HG03558 (cell line): ENCODE measurements at regions not wholly inside any gene's neighbourhood (a gene's known extent, or its start where the extent isn't known, plus 50 kb on each side); places are given as distances from the start of the nearest gene placed in this dataset.
"Not testable (repeated sequence)": the region's sequence is repeated elsewhere in the genome, so short reads cannot be mapped to it uniquely, and the experiment has no call there.

ENCODE experiments used
- ATAC-seq: cut with Tn5 transposase; IDR thresholded peaks from one replicate; pipeline ENCODE4 v1.9.1; 2021; ENCODE audit warnings: moderate number of reproducible peaks; ENCODE audit not compliant: unreplicated experiment; ENCODE audit errors: extremely low read depth

DNA sequence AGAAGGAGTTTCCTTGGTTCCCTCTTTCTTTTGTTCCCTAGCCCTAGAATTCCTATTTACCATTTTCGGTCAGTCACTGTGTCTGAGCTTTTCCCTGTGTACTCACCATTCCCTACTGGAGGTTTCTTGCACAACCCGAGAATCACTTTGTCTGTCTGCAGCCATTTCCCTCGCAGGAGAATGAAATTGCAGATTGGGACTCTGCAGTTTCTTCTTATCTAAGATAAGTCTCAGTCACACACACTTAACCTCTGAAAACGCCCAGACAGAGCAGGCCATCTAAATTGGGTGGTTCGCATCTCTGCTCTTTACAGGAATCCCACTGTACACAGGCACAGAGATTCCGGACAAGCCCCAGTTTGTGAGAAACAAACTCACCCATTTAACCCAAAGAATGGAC lies 58.6 kb upstream of the CNTNAP2 start:
- no peak for ATAC-seq

DNA sequence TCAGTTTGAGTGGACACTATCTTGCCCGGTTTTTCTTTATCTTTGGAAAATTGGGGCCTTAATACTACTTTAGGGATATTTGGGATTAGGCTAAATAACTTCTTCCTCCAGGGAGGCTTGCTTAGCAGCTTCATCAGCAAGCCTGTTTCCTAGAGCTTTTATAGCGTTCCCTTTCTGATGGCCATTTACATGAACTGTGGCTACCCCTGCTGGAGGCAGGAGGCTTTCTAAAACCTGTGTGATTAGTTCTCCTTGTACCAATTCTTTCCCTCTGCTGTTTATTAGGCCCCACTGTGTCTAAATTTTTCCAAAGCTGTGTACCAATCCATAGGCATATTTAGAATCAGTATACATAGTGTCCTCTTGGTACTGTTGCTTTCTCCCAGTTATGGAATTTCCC lies 61.7 kb upstream of the CNTNAP2 start:
- no peak for ATAC-seq

DNA sequence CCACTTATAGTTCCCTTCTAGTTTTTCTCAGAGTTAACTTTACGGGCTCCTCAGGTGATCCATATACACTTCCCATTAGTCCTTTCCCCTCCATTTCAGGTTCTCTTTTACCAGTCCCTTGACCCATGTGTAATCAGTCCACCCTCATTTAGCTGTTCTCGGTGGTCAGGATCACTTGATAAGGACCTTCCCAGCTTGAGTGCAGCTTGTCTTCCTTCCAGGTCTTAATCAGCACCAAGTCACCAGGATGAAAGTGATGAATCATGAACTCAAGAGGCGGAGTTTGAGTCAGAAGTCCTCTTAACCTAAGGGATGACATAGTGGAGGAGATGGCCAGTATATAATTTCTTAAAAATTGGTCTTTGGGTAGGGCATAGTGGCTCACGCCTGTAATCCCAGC lies 63.1 kb upstream of the CNTNAP2 start:
- no peak for ATAC-seq

DNA sequence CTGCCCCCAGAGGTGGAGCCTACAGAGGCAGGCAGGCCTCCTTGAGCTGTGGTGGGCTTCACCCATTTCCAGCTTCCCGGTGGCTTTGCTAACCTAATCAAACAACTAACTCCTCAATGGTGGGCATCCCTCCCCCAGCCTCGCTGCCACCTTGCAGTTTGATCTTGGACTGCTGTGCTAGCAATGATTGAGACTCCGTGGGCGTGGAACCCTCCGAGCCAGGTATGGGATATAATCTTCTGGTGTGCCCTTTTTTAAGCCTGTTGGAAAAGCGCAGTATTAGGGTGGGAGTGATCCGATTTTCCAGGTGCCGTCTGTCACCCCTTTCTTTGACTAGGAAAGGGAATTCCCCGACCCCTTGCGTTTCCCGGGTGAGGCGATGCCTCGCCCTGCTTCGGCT lies 73.3 kb upstream of the CNTNAP2 start:
- ATAC-seq, result not testable (repeated sequence)

DNA sequence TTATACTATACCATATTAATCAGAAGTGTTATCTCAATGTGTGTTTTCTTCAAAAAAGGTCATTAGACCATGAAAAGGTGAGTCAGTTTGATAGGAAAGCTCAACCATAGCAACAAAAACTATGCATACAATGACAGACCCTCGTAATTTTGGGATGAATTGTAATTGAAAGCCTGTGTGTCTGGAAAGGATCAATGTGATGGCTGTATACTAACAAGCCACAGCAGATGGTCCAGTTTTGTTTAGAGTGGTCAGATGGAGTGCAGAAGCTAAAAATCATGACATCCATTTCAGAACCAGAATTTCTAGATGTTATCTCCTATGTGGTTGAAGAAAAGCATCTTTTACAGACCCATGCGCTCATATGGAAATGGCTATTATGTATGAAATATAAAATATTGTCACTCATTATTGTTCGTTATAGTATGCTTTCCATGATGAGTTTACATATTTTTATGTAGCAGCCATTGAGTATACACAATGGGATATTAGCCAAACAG lies 88.3 kb upstream of the CNTNAP2 start:
- ATAC-seq, result no peak

DNA sequence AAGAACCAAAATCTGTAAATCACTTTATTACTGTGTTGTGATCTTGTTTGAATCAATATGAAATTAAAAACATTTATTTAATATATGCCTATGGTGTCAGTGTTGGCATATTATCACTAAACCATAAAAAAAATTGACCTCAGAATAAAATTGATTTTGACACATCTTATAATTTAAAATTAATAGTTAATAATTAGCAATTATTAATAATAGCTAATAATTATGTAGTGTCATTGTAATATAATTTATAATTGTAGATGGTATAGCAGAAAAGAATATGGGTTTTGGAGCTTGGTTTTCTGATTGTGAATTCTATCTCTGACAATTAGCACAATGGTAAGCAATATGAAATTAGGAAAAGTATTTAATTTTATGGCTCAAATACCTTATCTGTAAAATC lies 89.4 kb upstream of the CNTNAP2 start:
- no peak for ATAC-seq

DNA sequence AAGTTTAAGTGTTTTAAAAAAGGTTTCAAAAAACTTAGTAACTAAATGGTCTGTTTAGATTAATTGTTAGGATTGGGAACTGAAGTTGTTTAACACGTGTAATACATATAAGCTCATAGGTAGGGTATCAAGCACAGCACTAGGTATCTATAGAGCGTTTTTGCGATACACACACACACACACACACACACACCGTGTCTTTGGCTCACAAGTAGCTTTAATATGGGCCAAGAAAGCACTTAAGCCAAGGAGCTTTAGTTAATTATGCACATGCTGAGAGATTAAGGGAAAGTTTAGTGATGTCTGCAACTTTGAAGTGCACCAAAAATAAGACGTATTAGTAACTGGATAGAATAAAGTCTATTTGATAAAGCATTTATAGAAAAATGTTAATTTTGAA lies 93.8 kb upstream of the CNTNAP2 start:
- no peak for ATAC-seq

DNA sequence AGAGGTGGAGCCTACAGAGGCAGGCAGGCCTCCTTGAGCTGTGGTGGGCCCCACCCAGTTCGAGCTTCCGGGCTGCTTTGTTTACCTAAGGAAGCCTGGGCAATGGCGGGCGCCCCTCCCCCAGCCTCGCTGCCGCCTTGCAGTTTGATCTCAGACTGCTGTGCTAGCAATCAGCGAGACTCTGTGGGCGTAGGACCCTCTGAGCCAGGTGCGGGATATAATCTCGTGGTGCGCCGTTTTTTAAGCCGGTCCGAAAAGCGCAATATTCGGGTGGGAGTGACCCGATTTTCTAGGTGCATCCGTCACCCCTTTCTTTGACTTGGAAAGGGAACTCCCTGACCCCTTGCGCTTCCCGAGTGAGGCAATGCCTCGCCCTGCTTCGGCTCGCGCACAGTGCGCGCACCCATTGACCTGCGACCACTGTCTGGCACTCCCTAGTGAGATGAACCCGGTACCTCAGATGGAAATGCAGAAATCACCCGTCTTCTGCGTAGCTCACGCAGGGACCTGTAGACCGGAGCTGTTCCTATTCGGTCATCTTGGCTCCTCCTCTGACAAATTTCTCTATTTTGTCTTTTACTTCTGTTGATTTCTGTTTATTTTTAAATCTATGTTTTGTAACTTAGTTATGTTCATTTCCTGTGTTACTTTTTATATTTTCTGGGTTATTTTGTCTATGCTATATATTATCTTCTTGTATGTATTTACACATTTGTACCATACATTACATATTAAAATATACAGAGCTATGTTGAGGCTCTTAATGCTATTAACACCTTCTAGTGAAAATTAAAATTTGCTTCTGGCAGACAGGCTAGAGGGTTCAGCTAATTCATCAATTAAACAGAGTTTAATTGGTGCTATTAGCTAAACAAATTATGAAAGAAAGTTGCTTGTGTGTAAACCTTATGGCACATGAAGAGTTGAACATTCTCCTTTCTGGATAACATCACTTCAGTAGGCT lies 97.3 kb upstream of the CNTNAP2 start:
- ATAC-seq, result not testable (repeated sequence)

DNA sequence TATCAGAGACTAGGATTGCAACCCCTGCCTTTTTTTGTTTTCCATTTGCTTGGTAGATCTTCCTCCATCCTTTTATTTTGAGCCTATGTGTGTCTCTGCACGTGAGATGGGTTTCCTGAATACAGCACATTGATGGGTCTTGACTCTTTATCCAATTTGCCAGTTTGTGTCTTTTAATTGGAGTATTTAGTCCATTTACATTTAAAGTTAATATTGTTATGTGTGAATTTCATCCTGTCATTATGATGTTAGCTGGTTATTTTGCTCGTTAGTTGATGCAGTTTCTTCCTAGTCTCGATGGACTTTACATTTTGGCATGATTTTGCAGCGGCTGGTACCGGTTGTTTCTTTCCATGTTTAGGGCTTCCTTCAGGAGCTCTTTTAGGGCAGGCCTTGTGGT lies 99.2 kb upstream of the CNTNAP2 start:
- not testable (repeated sequence) for ATAC-seq

DNA sequence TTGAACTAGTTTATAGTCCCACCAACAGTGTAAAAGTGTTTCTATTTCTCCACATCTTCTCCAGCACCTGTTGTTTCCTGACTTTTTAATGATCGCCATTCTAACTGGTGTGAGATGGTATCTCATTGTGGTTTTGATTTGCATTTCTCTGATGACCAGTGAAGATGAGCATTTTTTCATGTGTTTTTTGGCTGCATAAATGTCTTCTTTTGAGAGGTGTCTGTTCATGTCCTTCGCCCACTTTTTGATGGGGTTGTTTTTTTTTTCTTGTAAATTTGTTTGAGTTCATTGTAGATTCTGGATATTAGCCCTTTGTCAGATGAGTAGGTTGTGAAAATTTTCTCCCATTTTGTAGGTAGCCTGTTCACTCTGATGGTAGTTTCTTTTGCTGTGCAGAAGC lies 102.4 kb upstream of the CNTNAP2 start:
- not testable (repeated sequence) for ATAC-seq

DNA sequence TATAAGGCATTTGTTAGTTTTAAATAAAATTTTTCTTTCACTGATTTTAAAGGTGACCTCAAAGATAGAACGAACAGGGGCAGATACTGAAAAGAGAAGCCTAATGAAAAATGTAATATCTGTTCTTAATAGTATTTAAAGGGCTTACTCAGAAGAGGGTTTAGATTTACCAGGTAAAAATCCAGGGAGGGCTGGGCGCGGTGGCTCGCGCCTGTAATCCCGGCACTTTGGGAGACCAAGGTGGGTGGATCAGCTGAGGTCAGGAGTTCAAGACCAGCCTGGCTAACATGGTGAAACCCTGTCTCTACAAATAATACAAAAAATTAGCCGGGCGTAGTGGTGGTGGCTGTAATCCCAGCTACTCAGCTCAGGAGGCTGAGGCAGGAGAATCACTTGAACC lies 108.3 kb upstream of the CNTNAP2 start:
- no peak for ATAC-seq

DNA sequence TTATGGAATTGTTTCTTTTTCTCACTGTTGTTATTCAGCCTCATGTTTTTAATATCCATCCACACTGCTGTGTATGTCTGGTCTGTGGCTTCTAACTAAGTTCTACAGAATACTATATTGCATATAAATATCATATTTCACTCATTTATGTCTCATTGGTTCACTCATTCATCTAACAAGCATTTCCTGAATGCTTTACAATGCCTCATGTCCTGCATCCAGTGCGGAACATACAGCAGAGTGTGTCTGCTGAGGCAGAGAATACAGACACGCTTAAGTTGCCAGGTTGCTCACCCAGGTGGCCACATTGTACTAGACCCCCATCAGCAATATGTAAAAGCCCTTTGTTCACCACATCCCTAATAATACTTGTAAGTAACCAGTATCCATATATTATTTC lies 111.8 kb upstream of the CNTNAP2 start:
- ATAC-seq, result no peak

DNA sequence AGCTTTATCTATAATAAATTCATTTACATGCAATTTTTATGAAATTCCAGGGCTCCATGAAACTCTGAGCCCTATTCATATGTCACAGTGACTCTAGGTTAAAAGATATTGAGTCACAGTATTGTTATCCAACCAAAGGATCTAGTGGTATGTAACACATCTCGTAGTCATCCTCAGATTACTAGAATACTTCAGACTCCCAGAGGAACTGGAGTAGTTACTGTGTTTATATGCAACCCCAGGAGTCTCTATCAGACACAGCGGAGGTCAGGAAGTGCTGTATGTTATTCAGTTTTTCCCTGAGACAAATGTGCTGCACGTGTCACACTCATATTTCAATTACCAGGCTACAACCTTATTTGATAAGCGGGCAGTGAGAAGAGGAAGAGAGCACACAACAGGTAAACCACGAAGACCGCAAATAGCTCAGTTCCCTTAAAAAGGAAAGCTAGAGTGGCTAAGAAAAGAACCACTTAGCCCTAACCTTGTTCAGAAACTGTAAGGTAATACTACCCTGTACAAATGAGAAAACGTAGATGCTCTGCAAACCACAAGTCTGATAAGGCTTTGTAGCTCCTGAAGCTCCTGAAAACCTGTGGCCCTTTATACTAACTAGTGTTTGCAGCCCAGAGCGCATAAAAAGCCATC lies 114.0 kb upstream of the CNTNAP2 start:
- peak; percentile 40 for ATAC-seq

DNA sequence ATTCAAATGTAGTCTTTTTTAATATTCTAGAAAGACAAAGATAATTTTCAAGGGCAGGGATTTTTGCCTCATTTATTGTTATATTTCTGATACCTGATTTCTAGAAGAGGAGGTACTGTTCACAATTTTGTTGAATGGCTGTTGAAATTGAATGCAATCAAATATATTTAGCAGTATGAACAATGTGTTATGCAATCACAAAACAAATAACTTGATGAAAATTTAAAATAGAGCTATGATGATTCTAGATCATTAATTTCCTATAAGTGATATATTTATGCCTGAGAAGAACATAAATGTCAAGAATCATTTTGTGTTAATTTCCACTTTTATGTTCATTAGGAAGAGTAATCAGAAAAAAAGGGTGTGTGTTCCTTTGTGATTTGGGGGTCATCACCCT lies 114.6 kb upstream of the CNTNAP2 start:
- ATAC-seq, result no peak

DNA sequence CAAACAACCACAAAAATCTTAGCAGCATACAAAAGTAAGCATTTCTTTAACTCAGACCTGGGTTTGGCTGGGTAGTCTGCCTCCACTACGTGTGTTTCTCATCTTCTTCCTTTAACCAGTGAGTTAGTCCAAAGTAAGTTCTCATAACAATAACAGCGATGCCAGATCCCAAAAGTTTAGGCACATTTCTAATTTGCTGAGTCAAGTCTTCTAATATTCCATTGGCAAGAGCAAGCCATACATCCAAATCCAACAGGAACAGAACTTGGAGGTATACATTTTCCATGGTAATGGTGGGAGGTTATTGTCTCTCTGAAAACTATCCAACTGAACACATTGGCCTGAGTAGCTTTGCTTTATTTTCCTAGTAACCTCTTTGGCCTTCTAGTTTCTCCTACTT lies 115.7 kb upstream of the CNTNAP2 start:
- ATAC-seq, result no peak

DNA sequence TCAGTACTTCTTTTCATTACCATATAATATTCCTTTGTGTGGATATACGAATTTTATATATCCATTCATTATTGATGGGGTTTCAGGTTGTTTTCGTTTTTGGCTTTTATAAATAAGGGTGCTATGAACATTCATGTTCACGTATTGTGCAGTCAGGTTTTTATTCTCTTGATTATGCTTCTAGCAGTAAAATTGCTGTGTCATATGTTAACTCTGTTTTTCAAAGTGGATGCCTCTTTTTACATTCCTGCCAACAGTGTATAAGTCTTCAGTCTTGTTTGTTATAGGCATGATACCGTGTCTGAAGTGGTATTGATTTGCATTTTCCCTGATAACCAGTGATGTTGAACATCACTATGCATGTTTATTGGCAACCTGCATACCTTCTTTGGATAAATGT lies 127.1 kb upstream of the CNTNAP2 start:
- no peak for ATAC-seq

DNA sequence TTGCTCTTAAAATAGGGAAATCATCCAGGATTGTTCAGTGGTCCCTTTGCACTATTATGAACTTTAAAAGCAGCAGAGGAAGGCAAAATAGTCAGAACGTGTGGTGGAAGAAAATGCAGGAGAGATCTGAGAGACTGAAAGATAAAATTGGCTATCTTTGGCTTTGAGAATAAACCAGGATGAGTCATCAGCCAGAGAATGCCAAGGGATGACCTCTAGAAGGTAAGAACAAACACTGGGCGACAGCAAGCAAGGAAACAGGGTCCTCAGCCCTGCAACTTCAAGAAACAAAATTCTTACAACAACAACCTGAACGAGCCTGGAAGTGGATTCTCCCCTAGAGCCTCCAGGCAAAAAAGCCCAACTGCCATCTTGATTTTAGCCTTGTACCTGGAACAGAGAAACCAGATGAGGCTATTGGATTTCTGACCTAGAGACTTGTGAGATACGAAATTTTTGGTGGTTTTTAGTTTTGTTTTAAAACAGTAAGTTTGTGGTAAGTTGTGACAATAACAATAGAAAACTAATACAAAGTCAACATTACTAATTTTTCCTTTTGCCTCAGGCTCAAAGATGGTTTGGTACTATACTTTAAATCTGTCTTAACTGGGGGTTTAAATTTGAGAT lies 130.2 kb upstream of the CNTNAP2 start:
- no peak for ATAC-seq

DNA sequence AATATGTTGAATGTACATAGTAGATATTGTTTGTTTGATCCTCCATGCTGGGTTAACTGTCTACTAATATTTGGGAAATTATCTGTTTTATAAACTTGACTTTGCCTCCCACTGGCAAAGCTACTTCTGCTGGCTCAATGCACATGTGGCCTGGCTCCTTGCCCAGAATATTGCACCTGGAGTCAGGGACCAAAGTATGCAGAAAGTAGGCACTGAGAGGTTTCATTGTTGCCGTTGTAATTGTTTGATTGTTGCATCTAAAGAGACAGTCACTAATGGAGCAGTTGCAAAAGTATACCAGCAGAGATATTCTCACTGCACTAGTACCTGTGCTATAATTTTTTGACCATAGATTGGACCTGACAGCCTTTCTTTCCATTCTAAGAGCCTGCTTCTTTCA lies 137.8 kb upstream of the CNTNAP2 start:
- ATAC-seq, result no peak

DNA sequence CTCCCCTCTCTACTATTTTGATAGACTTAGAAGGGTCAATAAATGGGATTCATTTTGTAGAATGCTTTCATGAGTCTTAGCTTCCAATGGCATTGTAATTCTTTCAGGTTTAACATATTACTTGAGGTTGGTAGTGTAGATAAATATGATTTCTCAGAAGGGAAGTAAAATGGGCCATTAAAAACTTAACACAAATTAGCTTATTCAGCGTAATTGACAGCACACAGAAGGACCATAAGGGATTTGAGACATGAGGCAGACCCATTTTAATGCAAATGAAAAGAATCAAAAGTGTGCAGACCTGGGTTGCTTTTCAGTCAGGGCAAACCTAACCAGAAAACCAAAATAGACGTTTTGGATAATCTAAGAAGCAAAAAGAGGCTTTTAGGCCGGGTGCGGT lies 156.6 kb upstream of the CNTNAP2 start:
- ATAC-seq, result no peak

DNA sequence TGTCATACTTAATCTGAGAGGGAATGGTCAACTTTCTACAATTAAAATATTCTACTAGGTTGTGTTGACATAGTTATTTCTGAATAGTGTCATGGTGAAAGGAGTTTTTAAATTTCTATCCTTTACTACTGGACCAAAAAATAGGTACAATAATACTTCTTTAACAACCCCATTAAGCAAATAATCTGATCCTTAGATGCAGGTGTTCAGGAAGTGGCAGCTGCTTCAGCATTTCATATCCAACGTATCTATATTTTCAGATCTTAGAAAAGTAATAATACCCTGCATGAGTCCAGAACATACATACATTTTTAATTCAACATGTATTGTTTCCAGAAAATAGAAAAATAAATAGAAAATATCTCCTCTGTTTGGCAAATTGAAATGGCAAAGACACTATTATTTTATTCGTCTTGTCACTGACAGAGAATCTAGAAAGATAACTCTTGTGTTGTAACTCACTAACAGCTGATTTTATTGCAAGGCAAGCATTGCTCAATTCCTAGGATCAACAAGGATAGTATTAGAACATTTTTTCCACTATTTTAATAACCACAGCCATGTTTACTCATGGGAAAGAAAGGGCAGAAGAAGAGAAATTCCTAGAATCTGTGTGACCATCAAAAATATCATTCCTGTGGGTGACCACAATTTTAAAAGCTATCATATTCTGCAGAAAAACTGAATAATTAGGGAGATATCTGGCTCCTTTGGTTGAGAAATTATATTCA lies 159.3 kb upstream of the CNTNAP2 start:
- no peak for ATAC-seq
